ENCODE measurements at regions not wholly inside any gene's neighbourhood (a gene's known extent, or its start where the extent isn't known, plus 50 kb on each side); places are given as distances from the start of the nearest gene placed in this dataset.

- 50 to 67% (median 60%) methylated on average over 2 of the region's 2 CpGs for WGBS, 5 donors
- Histone ChIP-seq H3K27me3 (no peaks in the 10 kb centered on the region), H3K4me1 (peaks cover 0 to 7% (median 0%) of the 10 kb centered on the region in 4 donors), H3K9me3 (no peaks in the 10 kb centered on the region), H3K4me3 (no peak overlapping the region), H3K36me3 (no peaks in the 10 kb centered on the region), H3K27ac (no peak overlapping the region)
- intact Hi-C loops (cut with DNase I; ENCODE audit: low total_unique reads): no loop called here
- no peak for DNase-seq
- TF ChIP-seq EP300 (IDR thresholded peaks at IDR 0.05): no peak
- TF ChIP-seq POLR2AphosphoS5 (IDR thresholded peaks at IDR 0.05): no peak
- TF ChIP-seq CTCF (IDR thresholded peaks at IDR 0.05): no peak
- no peak for TF ChIP-seq POLR2A (IDR thresholded peaks at IDR 0.05)
These were observed 56.4 kb upstream of the FAM20A start for GRCh38 chr17:68657576-68657975.

GRCh38 chr17:68657166-68657565, 56.0 kb upstream of the FAM20A start:
- no peak overlapping the region for H3K4me3 ChIP-seq

GRCh38 chr17:68656666-68657065, 55.5 kb upstream of the FAM20A start:
- Histone ChIP-seq H3K36me3 (no peaks in the 10 kb centered on the region), H3K4me3 (no peak overlapping the region), H3K27me3 (no peaks in the 10 kb centered on the region), H3K27ac (peak overlapping the region in 1 of 5 donors; percentile 24), H3K4me1 (peaks cover 0 to 7% (median 0%) of the 10 kb centered on the region in 4 donors), H3K9me3 (no peaks in the 10 kb centered on the region)
- 47 to 65% (median 59%) methylated on average over 4 of the region's 4 CpGs for WGBS, 5 donors
- DNase-seq: no peak
- TF ChIP-seq CTCF (IDR thresholded peaks at IDR 0.05): no peak
- no peak for TF ChIP-seq POLR2AphosphoS5 (IDR thresholded peaks at IDR 0.05)
- no peak for TF ChIP-seq EP300 (IDR thresholded peaks at IDR 0.05)
- no peak for TF ChIP-seq POLR2A (IDR thresholded peaks at IDR 0.05)
- intact Hi-C loops (cut with DNase I; ENCODE audit: low total_unique reads): no loop called here

More at GRCh38 chr17:68657166-68657565, 56.0 kb upstream of the FAM20A start:
- Histone ChIP-seq H3K36me3 (no peaks in the 10 kb centered on the region), H3K27ac (peak overlapping the region in 1 of 5 donors; percentile 24), H3K27me3 (no peaks in the 10 kb centered on the region), H3K4me1 (peaks cover 0 to 7% (median 0%) of the 10 kb centered on the region in 4 donors), H3K9me3 (no peaks in the 10 kb centered on the region)
- peak in 1 of 2 donors; percentile 2 for DNase-seq
- TF ChIP-seq CTCF (IDR thresholded peaks at IDR 0.05) (no peak), POLR2A (IDR thresholded peaks at IDR 0.05) (no peak), POLR2AphosphoS5 (IDR thresholded peaks at IDR 0.05) (no peak), EP300 (IDR thresholded peaks at IDR 0.05) (no peak)
- 56 to 75% (median 69%) methylated on average over 4 of the region's 4 CpGs for WGBS, 5 donors
- intact Hi-C loops (cut with DNase I; ENCODE audit: low total_unique reads): no loop called here

All from stomach (tissue), 8 donors.